H9 (cell line): ENCODE measurements at regions not wholly inside any gene's neighbourhood (a gene's known extent, or its start where the extent isn't known, plus 50 kb on each side); places are given as distances from the start of the nearest gene placed in this dataset.

Source experiments
- DNase-seq: peaks from one replicate; pipeline ENCODE4 v3.0.0-alpha.2; 2017
- H2AFZ ChIP-seq: one replicate; pipeline ENCODE4 v1.6.1; 2013; ENCODE audit warnings: mild to moderate bottlenecking, low read length, control low read depth, moderate library complexity
- H2AK5ac ChIP-seq: 2 replicates; pipeline ENCODE4 v1.6.1; 2013; ENCODE audit warnings: low read length, control low read depth, mixed read lengths; ENCODE audit not compliant: insufficient read length
- H2BK120ac ChIP-seq: one replicate; pipeline ENCODE4 v1.6.1; 2013; ENCODE audit warnings: low read depth, mild to moderate bottlenecking, low read length, control low read depth, inconsistent platforms; ENCODE audit not compliant: poor library complexity, severe bottlenecking
- H2BK12ac ChIP-seq: 2 replicates; pipeline ENCODE4 v1.6.1; 2013; ENCODE audit warnings: low read length, control low read depth, mixed read lengths, low read depth; ENCODE audit not compliant: insufficient read length
- H2BK15ac ChIP-seq: 2 replicates; pipeline ENCODE4 v1.6.1; 2013; ENCODE audit warnings: low read depth, low read length, control low read depth
- H2BK20ac ChIP-seq: one replicate; pipeline ENCODE4 v1.6.1; 2013; ENCODE audit warnings: low read depth, mild to moderate bottlenecking, low read length, control low read depth, inconsistent platforms; ENCODE audit not compliant: poor library complexity, severe bottlenecking
- H2BK5ac ChIP-seq: 2 replicates; pipeline ENCODE4 v1.6.1; 2013; ENCODE audit warnings: low read length, control low read depth, mixed read lengths; ENCODE audit not compliant: insufficient read length
- H3K14ac ChIP-seq: 2 replicates; pipeline ENCODE4 v1.6.1; 2013; ENCODE audit warnings: low read length, control low read depth; ENCODE audit not compliant: insufficient read depth
- H3K18ac ChIP-seq: 2 replicates; pipeline ENCODE4 v1.6.1; 2013; ENCODE audit warnings: low read depth, mild to moderate bottlenecking, mixed read lengths, low read length, control low read depth; ENCODE audit not compliant: insufficient read length
- H3K23ac ChIP-seq: 2 replicates; pipeline ENCODE4 v1.6.1; 2013; ENCODE audit warnings: low read length, control low read depth, mixed read lengths, low read depth; ENCODE audit not compliant: insufficient read length
- H3K23me2 ChIP-seq: 2 replicates; pipeline ENCODE4 v1.6.1; 2013; ENCODE audit warnings: low read depth, mild to moderate bottlenecking, mixed read lengths, low read length, control low read depth; ENCODE audit not compliant: insufficient read length, poor library complexity, severe bottlenecking
- H3K27ac ChIP-seq: 2 replicates; pipeline ENCODE4 v1.5.1; 2013; ENCODE audit warnings: low read length, control low read depth, mixed read lengths, low read depth; ENCODE audit not compliant: insufficient read length
- H3K27me3 ChIP-seq: 2 replicates; pipeline ENCODE4 v1.6.1; 2013; ENCODE audit warnings: low read length, control low read depth, inconsistent platforms; ENCODE audit not compliant: insufficient read depth
- H3K4ac ChIP-seq: 2 replicates; pipeline ENCODE4 v1.6.1; 2013; ENCODE audit warnings: low read depth, mild to moderate bottlenecking, control low read depth, inconsistent platforms, low read length, moderate library complexity
- H3K4me1 ChIP-seq: 2 replicates; pipeline ENCODE4 v1.6.1; 2013; ENCODE audit warnings: low read length, control low read depth, inconsistent platforms; ENCODE audit not compliant: insufficient read depth
- H3K4me2 ChIP-seq: 2 replicates; pipeline ENCODE4 v1.6.1; 2013; ENCODE audit warnings: low read length, control low read depth, mixed read lengths; ENCODE audit not compliant: insufficient read length, insufficient read depth
- H3K56ac ChIP-seq: 2 replicates; pipeline ENCODE4 v1.6.1; 2013; ENCODE audit warnings: low read depth, mild to moderate bottlenecking, mixed read lengths, low read length, control low read depth; ENCODE audit not compliant: insufficient read length
- H3K79me1 ChIP-seq: 2 replicates; pipeline ENCODE4 v1.6.1; 2013; ENCODE audit warnings: low read depth, mild to moderate bottlenecking, moderate library complexity, low read length, control low read depth, inconsistent platforms; ENCODE audit not compliant: insufficient read depth, poor library complexity, severe bottlenecking
- H3K79me2 ChIP-seq: 2 replicates; pipeline ENCODE4 v1.6.1; 2013; ENCODE audit warnings: low read length, control low read depth, inconsistent platforms; ENCODE audit not compliant: insufficient read depth
- H3K9ac ChIP-seq: 2 replicates; pipeline ENCODE4 v1.6.1; 2013; ENCODE audit warnings: low read length, control low read depth, mixed read lengths; ENCODE audit not compliant: insufficient read length; ENCODE audit errors: extremely low read depth
- H3K9me3 ChIP-seq: one replicate; pipeline ENCODE4 v1.6.1; 2013; ENCODE audit warnings: low read depth, low read length, inconsistent platforms; ENCODE audit not compliant: control insufficient read depth
- H3T11ph ChIP-seq: one replicate; pipeline ENCODE4 v1.6.1; 2013; ENCODE audit warnings: mild to moderate bottlenecking, low read length, control low read depth, inconsistent platforms
- H4K20me1 ChIP-seq: one replicate; pipeline ENCODE4 v1.6.1; 2013; ENCODE audit not compliant: control insufficient read depth, insufficient read length, insufficient read depth
- H4K5ac ChIP-seq: 2 replicates; pipeline ENCODE4 v1.6.1; 2013; ENCODE audit warnings: low read depth, mild to moderate bottlenecking, mixed read lengths, low read length, control low read depth; ENCODE audit not compliant: insufficient read length
- H4K8ac ChIP-seq: replicated peaks from 2 replicates; pipeline ENCODE4 v1.6.1; 2013; ENCODE audit warnings: low read length, control low read depth, mixed read lengths, low read depth; ENCODE audit not compliant: insufficient read length
- H4K91ac ChIP-seq: 2 replicates; pipeline ENCODE4 v1.6.1; 2013; ENCODE audit warnings: low read depth, mild to moderate bottlenecking, moderate library complexity, mixed read lengths, low read length, control low read depth; ENCODE audit not compliant: insufficient read length
- H3K27ac Mint-ChIP-seq, 3 experiments: 2 replicates in 2 of 3; 3 replicates in 1 of 3; pipeline ENCODE4 v1.8.0; 2020 to 2021; ENCODE audit warnings: mixed read lengths in 3 of 3, mild to moderate bottlenecking in 1 of 3, moderate library complexity in 1 of 3
- H3K27me3 Mint-ChIP-seq: 2 replicates; pipeline ENCODE4 v1.8.0; 2021; ENCODE audit warnings: low read depth, mild to moderate bottlenecking, moderate library complexity, mixed read lengths
- H3K36me3 Mint-ChIP-seq, 3 experiments: 2 replicates in 2 of 3; 3 replicates in 1 of 3; pipeline ENCODE4 v1.8.0; 2020 to 2021; ENCODE audit warnings: low read depth in 3 of 3, mixed read lengths in 3 of 3; ENCODE audit not compliant: insufficient read depth in 1 of 3
- H3K4me1 Mint-ChIP-seq, 2 experiments: 2 replicates each; pipeline ENCODE4 v1.8.0; 2020; ENCODE audit warnings: mixed read lengths in 2 of 2
- H3K4me3 Mint-ChIP-seq, 2 experiments: 2 replicates in 1 of 2; 3 replicates in 1 of 2; pipeline ENCODE4 v1.8.0; 2020 to 2021; ENCODE audit warnings: mild to moderate bottlenecking in 2 of 2, mixed read lengths in 2 of 2, moderate library complexity in 1 of 2
- H3K9me3 Mint-ChIP-seq, 2 experiments: 2 replicates in 1 of 2; 3 replicates in 1 of 2; pipeline ENCODE4 v1.8.0; 2020; ENCODE audit warnings: mild to moderate bottlenecking in 2 of 2, mixed read lengths in 2 of 2, moderate library complexity in 1 of 2
- WGBS: extraction: QIAGEN DNeasy Blood & Tissue Kit; methylation state at CpG from one replicate; pipeline ENCODE4 v1.1.7; 2013; ENCODE audit warnings: missing lambda C conversion rate, low lambda C conversion rate, mixed read lengths; ENCODE audit not compliant: insufficient read length; ENCODE audit errors: extremely low coverage; 5-methylcytosine and 5-hydroxymethylcytosine counted together
- TF ChIP-seq, protein P1 (sequence below): fragments of 200-600 bp; sonication (generic); conservative IDR thresholded peaks from 3 replicates; pipeline ENCODE4 v1.8.0; 2021; ENCODE audit warnings: antibody characterized with exemption, mild to moderate bottlenecking

DNA sequence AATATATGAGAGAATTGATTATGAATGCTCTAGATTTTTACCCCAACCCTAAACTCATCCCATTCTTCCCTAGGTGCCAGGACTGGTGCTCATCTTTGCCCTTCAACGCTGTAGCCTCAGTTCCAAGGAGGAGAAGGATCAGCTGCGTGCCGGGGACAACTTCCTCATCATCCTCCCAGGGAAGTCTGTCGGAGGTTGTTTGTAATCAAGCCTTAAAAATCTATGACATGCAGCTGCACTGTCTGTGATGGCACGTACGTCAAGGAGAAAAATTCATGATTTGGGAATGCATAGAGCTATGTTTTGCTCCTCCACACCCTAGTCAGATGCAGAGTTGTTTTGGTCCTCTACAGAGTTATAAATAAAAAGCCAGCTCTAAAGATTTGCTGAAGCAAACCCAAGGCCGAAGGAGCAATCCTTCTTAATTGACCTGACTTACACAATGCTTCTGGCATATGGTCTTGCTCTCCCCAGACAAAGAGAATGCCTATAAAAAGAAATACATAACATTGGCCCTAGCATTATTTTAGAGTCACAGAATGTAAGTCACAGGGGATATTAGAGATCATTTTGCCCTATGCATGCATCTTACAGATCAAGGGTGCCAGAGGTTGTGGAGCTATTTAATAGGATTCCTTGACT lies 244.2 kb downstream of the HIVEP2 start:
- H3K4me2 ChIP-seq, result no peak overlapping the region
- no peak overlapping the region for H3K4ac ChIP-seq
- peaks cover 16 to 17% of the 10 kb centered on the region in 2 experiments for H3K4me1 Mint-ChIP-seq
- no peak overlapping the region for H2AFZ ChIP-seq
- H3K27me3 Mint-ChIP-seq, result no peaks in the 10 kb centered on the region
- no peak overlapping the region for H3K14ac ChIP-seq
- H2BK120ac ChIP-seq, result no peak overlapping the region
- no peak overlapping the region for H3T11ph ChIP-seq
- no peaks in the 10 kb centered on the region for H4K20me1 ChIP-seq
- H3K9me3 ChIP-seq, result no peaks in the 10 kb centered on the region
- H3K36me3 Mint-ChIP-seq, result no peaks in the 10 kb centered on the region
- no peak for DNase-seq
- H3K23ac ChIP-seq, result no peak overlapping the region
- H3K27ac Mint-ChIP-seq, result no peak overlapping the region
- no peak overlapping the region for H4K5ac ChIP-seq
- H3K27me3 ChIP-seq, result no peaks in the 10 kb centered on the region
- peaks cover 3% of the 10 kb centered on the region; the same call in 1 of the 2 replicates for H3K4me1 ChIP-seq
- no peaks in the 10 kb centered on the region for H3K23me2 ChIP-seq
- H3K9ac ChIP-seq, result no peak overlapping the region
- H2BK20ac ChIP-seq, result no peak overlapping the region
- no peak overlapping the region for H4K8ac ChIP-seq
- H2BK12ac ChIP-seq, result no peak overlapping the region
- no peak overlapping the region for H2AK5ac ChIP-seq
- H3K18ac ChIP-seq, result no peak overlapping the region
- no peaks in the 10 kb centered on the region for H3K9me3 Mint-ChIP-seq
- no peak overlapping the region for H3K27ac ChIP-seq
- no peak overlapping the region for H2BK5ac ChIP-seq
- no peak overlapping the region for H2BK15ac ChIP-seq
- H3K4me3 Mint-ChIP-seq, result no peak overlapping the region
- TF ChIP-seq, protein P1, sequence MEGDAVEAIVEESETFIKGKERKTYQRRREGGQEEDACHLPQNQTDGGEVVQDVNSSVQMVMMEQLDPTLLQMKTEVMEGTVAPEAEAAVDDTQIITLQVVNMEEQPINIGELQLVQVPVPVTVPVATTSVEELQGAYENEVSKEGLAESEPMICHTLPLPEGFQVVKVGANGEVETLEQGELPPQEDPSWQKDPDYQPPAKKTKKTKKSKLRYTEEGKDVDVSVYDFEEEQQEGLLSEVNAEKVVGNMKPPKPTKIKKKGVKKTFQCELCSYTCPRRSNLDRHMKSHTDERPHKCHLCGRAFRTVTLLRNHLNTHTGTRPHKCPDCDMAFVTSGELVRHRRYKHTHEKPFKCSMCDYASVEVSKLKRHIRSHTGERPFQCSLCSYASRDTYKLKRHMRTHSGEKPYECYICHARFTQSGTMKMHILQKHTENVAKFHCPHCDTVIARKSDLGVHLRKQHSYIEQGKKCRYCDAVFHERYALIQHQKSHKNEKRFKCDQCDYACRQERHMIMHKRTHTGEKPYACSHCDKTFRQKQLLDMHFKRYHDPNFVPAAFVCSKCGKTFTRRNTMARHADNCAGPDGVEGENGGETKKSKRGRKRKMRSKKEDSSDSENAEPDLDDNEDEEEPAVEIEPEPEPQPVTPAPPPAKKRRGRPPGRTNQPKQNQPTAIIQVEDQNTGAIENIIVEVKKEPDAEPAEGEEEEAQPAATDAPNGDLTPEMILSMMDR, result no peak
- H3K79me2 ChIP-seq, result no peaks in the 10 kb centered on the region
- H3K79me1 ChIP-seq, result no peaks in the 10 kb centered on the region
- H4K91ac ChIP-seq, result no peak overlapping the region
- H3K56ac ChIP-seq, result no peak overlapping the region
- no CpG with 5 or more reads among the region's 7 CpGs for WGBS
